WTC11 (cell line): ENCODE measurements at regions not wholly inside any gene's neighbourhood (a gene's known extent, or its start where the extent isn't known, plus 50 kb on each side); places are given as distances from the start of the nearest gene placed in this dataset.

Source experiments
- ATAC-seq: fragments of 200-7000 bp; cut with Tn5 transposase; 2 replicates; pipeline ENCODE4 v1.10.0; 2021; ENCODE audit warnings: mild to moderate bottlenecking, moderate library complexity
- CTCF ChIA-PET: fragments of 300-600 bp; sonication (Branson Sonifier 250); formaldehyde crosslinking; loops from one replicate; lab custom pipeline; 2021; ENCODE audit warnings: antibody characterized with exemption; lab: Charles Lee
- POLR2A ChIA-PET: fragments of 350-600 bp; sonication (Branson Sonifier 250); formaldehyde crosslinking; loops from one replicate; lab custom pipeline; 2021; ENCODE audit warnings: antibody characterized with exemption; lab: Charles Lee
- DNase-seq: peaks from one replicate; pipeline ENCODE4 v3.0.0; 2021; ENCODE audit warnings: low spot score
- H3K27ac Mint-ChIP-seq: 2 replicates; pipeline ENCODE4 v1.8.0; 2021; ENCODE audit warnings: mixed read lengths
- H3K27me3 Mint-ChIP-seq: 2 replicates; pipeline ENCODE4 v1.8.0; 2021; ENCODE audit warnings: low read depth, mild to moderate bottlenecking, moderate library complexity, mixed read lengths
- H3K36me3 Mint-ChIP-seq: 2 replicates; pipeline ENCODE4 v1.8.0; 2021; ENCODE audit warnings: mixed read lengths
- H3K4me1 Mint-ChIP-seq: 2 replicates; pipeline ENCODE4 v1.8.0; 2022; ENCODE audit warnings: mixed read lengths
- H3K4me3 Mint-ChIP-seq: 2 replicates; pipeline ENCODE4 v1.8.0; 2021; ENCODE audit warnings: mild to moderate bottlenecking, moderate library complexity, mixed read lengths
- H3K9me3 Mint-ChIP-seq: 2 replicates; pipeline ENCODE4 v1.8.0; 2021; ENCODE audit warnings: mixed read lengths
- ATF3 ChIP-seq: sonication (generic); formaldehyde crosslinking; conservative IDR thresholded peaks from 2 replicates; pipeline ENCODE4 v1.8.1; 2022; ENCODE audit warnings: mild to moderate bottlenecking, missing genetic modification reagents
- CREB1 ChIP-seq: sonication (generic); formaldehyde crosslinking; IDR thresholded peaks from 2 replicates; pipeline ENCODE4 v1.8.0; 2023; ENCODE audit warnings: mild to moderate bottlenecking, missing genetic modification reagents
- CREM ChIP-seq: sonication (generic); formaldehyde crosslinking; IDR thresholded peaks from 2 replicates; pipeline ENCODE4 v1.8.1; 2022; ENCODE audit warnings: mild to moderate bottlenecking, missing genetic modification reagents, moderate library complexity
- E2F1 ChIP-seq: sonication (generic); formaldehyde crosslinking; IDR thresholded peaks from 2 replicates; pipeline ENCODE4 v1.8.0; 2022; ENCODE audit warnings: mild to moderate bottlenecking, missing genetic modification reagents
- E2F4 ChIP-seq: sonication (generic); formaldehyde crosslinking; IDR thresholded peaks from 2 replicates; pipeline ENCODE4 v1.8.1; 2022; ENCODE audit warnings: low read depth, mild to moderate bottlenecking, moderate library complexity, missing genetic modification reagents, borderline replicate concordance
- FOXK1 ChIP-seq: sonication (generic); formaldehyde crosslinking; IDR thresholded peaks from 2 replicates; pipeline ENCODE4 v1.8.0; 2022; ENCODE audit warnings: mild to moderate bottlenecking, moderate library complexity, missing genetic modification reagents
- FOXP1 ChIP-seq: sonication (generic); formaldehyde crosslinking; IDR thresholded peaks from 2 replicates; pipeline ENCODE4 v1.8.0; 2022; ENCODE audit warnings: missing genetic modification reagents, mild to moderate bottlenecking, moderate library complexity, borderline replicate concordance
- NFATC4 ChIP-seq: fragments of 250-450 bp; sonication (Bioruptor Pico); IDR thresholded peaks from 2 replicates; pipeline ENCODE4 v1.9.0; 2021; ENCODE audit warnings: mild to moderate bottlenecking
- NFE2L1 ChIP-seq: sonication (generic); formaldehyde crosslinking; IDR thresholded peaks from 2 replicates; pipeline ENCODE4 v1.8.1; 2023; ENCODE audit warnings: missing genetic modification reagents
- NR1H2 ChIP-seq: sonication (generic); formaldehyde crosslinking; IDR thresholded peaks from 2 replicates; pipeline ENCODE4 v1.9.0; 2021; ENCODE audit warnings: mild to moderate bottlenecking, moderate library complexity, missing genetic modification reagents
- NR2C2 ChIP-seq: sonication (generic); formaldehyde crosslinking; IDR thresholded peaks from 2 replicates; pipeline ENCODE4 v1.8.0; 2022; ENCODE audit warnings: mild to moderate bottlenecking, missing genetic modification reagents
- NR3C1 ChIP-seq: sonication (generic); formaldehyde crosslinking; conservative IDR thresholded peaks from 2 replicates; pipeline ENCODE4 v1.8.1; 2023; ENCODE audit warnings: low read depth, mild to moderate bottlenecking, missing genetic modification reagents
- RORB ChIP-seq: fragments of 250-450 bp; sonication (Bioruptor Pico); IDR thresholded peaks from 2 replicates; pipeline ENCODE4 v1.9.0; 2021; ENCODE audit warnings: mild to moderate bottlenecking
- SOX15 ChIP-seq: fragments of 250-450 bp; sonication (Bioruptor Pico); IDR thresholded peaks from 2 replicates; pipeline ENCODE4 v1.9.0; 2021; ENCODE audit warnings: mild to moderate bottlenecking
- STAT6 ChIP-seq: sonication (generic); formaldehyde crosslinking; conservative IDR thresholded peaks from 2 replicates; pipeline ENCODE4 v1.8.1; 2023; ENCODE audit warnings: mild to moderate bottlenecking, low read depth, missing genetic modification reagents, moderate library complexity
- TP53 ChIP-seq: sonication (generic); formaldehyde crosslinking; IDR thresholded peaks from 2 replicates; pipeline ENCODE4 v1.8.1; 2023; ENCODE audit warnings: mild to moderate bottlenecking, missing genetic modification reagents
- ZBTB21 ChIP-seq: sonication (generic); formaldehyde crosslinking; IDR thresholded peaks from 2 replicates; pipeline ENCODE4 v1.8.1; 2023; ENCODE audit warnings: mild to moderate bottlenecking, missing genetic modification reagents, borderline replicate concordance
- ZNF121 ChIP-seq: sonication (generic); formaldehyde crosslinking; IDR thresholded peaks from 2 replicates; pipeline ENCODE4 v1.8.0; 2023; ENCODE audit warnings: missing genetic modification reagents
- ZNF317 ChIP-seq: sonication (generic); formaldehyde crosslinking; IDR thresholded peaks from 2 replicates; pipeline ENCODE4 v1.8.1; 2023; ENCODE audit warnings: low read depth, mild to moderate bottlenecking, moderate library complexity, missing genetic modification reagents, borderline replicate concordance
- ZNF512 ChIP-seq: sonication (generic); formaldehyde crosslinking; IDR thresholded peaks from 2 replicates; pipeline ENCODE4 v1.8.1; 2022; ENCODE audit warnings: missing genetic modification reagents, borderline replicate concordance
- ZNF671 ChIP-seq: fragments of 250-450 bp; sonication (Bioruptor Pico); IDR thresholded peaks from 2 replicates; pipeline ENCODE4 v1.8.0; 2021; ENCODE audit warnings: mild to moderate bottlenecking

- ChIA-PET POLR2A (no interaction called here), CTCF (no interaction called here)
- H3K9me3 Mint-ChIP-seq, result no peaks in the 10 kb centered on the region
- H3K27ac Mint-ChIP-seq, result no peak overlapping the region
- H3K4me1 Mint-ChIP-seq, result peaks cover 26% of the 10 kb centered on the region
- ATAC-seq (peak; percentile 43), DNase-seq (no peak)
- peaks cover 23% of the 10 kb centered on the region for H3K27me3 Mint-ChIP-seq
- H3K36me3 Mint-ChIP-seq, result no peaks in the 10 kb centered on the region
- TF ChIP-seq CREM (CRISPR knock-in tag), result no peak
- TF ChIP-seq FOXK1, result no peak
- TF ChIP-seq E2F4 (CRISPR knock-in tag), result no peak
- no peak for TF ChIP-seq ZNF121
- TF ChIP-seq STAT6, result no peak
- TF ChIP-seq ZBTB21 (CRISPR knock-in tag), result no peak
- no peak for TF ChIP-seq SOX15 (CRISPR knock-in tag)
- no peak for TF ChIP-seq NFATC4 (CRISPR knock-in tag)
- no peak for TF ChIP-seq NR1H2 (CRISPR knock-in tag)
- no peak for TF ChIP-seq TP53 (CRISPR knock-in tag)
- no peak for TF ChIP-seq NR3C1 (CRISPR knock-in tag)
- TF ChIP-seq RORB (CRISPR knock-in tag), result no peak
- TF ChIP-seq NFE2L1 (CRISPR knock-in tag), result no peak
- TF ChIP-seq ZNF317 (CRISPR knock-in tag), result no peak
- TF ChIP-seq FOXP1, result no peak
- TF ChIP-seq E2F1, result no peak
- no peak overlapping the region for H3K4me3 Mint-ChIP-seq
These were observed 516.6 kb downstream of the PPARGC1A start for GRCh38 chr4:23373261-23373660.

- no peak for TF ChIP-seq E2F4 (CRISPR knock-in tag)
- TF ChIP-seq ATF3, result no peak
- no peak for TF ChIP-seq ZNF671 (CRISPR knock-in tag)
- TF ChIP-seq ZNF512 (CRISPR knock-in tag), result no peak
- TF ChIP-seq CREB1 (CRISPR knock-in tag), result no peak
- TF ChIP-seq NR3C1 (CRISPR knock-in tag), result no peak
- TF ChIP-seq NR2C2 (CRISPR knock-in tag), result no peak
- POLR2A ChIA-PET, result no interaction called here
These were observed 518.3 kb downstream of the PPARGC1A start for GRCh38 chr4:23371533-23371932.

More at GRCh38 chr4:23371533-23371932, 518.3 kb downstream of the PPARGC1A start:
- DNase-seq (no peak), ATAC-seq (no peak)
- CTCF ChIA-PET, result no interaction called here
- no peaks in the 10 kb centered on the region for H3K36me3 Mint-ChIP-seq
- peaks cover 23% of the 10 kb centered on the region for H3K27me3 Mint-ChIP-seq
- no peak overlapping the region for H3K27ac Mint-ChIP-seq
- no peaks in the 10 kb centered on the region for H3K9me3 Mint-ChIP-seq
- no peak overlapping the region for H3K4me3 Mint-ChIP-seq
- H3K4me1 Mint-ChIP-seq, result peaks cover 26% of the 10 kb centered on the region
